ENCODE measurements at regions not wholly inside any gene's neighbourhood (a gene's known extent, or its start where the extent isn't known, plus 50 kb on each side); places are given as distances from the start of the nearest gene placed in this dataset.

DNA sequence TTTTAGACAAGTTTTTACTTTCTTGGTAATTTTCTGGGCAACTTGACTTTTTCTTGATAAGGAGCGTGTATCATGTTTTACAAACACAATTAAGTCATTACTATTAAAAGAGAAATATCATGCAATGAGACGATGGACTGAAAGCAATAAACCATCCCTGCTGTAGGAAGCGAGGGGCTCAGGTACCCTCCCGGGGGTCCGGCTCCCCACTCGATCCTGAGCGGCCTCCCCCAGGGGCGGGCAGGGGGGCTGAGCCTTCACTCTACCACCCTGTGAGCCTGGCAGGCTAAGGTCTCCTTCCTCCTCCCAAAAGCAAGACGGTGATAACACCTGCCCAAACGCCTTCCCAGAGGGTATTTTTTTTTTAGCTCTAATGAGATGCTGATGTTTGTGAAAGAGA, 51.8 kb upstream of the ADGRA1 start:
- no peak for DNase-seq (ENCODE audit: low read depth)

DNA sequence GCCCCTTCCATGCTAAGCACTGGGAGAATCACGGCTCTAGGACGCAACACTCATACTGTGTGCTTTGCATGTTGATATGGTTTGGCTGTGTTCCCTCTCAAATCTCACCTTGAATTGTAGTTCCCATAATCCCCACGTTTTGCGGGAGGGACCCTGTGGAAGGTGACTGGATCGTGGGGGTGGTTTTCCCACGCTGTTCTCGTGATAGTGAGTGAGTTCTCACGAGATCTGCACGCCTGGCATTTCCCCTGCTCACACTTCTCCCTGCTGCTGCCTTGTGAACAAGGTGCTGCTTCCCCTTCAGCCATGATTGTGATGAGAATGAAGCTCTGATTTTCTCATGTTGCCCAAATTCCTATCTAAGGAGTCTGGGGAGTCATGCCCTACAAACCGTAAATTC, 53.0 kb upstream of the ADGRA1 start:
- DNase-seq (ENCODE audit: low read depth): no peak

DNA sequence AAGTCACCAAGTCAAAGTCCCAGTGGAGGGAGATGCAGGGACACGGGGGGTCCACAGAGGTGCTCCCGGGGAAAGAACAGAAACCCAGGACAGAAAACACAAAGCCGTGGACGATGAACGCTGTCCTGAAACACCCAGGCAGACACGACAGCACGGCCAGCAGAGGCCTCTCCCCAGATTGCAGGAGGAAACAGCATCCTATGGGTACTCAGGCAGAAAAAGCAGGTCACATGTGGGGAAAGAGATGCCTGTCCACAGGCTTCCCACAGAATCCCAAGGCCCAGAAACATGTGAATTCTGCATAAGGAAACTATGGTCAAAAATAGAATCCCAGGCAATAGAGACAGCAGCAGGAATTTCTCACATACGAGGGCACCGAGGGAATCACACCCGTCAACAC, 53.6 kb upstream of the ADGRA1 start:
- no peak for DNase-seq (ENCODE audit: low read depth)

DNA sequence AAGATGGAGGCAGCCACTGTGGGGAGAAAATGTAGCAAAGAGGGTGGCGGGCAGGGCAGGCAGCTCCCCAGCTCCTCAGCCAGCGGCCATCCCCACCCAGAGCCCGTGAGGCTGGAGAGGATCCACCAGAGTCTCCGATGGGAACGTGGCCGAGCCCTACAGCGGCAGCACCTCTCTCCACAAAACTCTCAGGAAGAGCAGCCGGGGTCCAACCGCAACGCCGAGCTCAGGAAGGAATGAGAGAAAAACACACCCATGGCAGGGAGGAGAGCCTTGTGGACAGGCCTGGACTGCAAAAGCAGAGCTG, 54.0 kb upstream of the ADGRA1 start:
- no peak for DNase-seq (ENCODE audit: low read depth)

DNA sequence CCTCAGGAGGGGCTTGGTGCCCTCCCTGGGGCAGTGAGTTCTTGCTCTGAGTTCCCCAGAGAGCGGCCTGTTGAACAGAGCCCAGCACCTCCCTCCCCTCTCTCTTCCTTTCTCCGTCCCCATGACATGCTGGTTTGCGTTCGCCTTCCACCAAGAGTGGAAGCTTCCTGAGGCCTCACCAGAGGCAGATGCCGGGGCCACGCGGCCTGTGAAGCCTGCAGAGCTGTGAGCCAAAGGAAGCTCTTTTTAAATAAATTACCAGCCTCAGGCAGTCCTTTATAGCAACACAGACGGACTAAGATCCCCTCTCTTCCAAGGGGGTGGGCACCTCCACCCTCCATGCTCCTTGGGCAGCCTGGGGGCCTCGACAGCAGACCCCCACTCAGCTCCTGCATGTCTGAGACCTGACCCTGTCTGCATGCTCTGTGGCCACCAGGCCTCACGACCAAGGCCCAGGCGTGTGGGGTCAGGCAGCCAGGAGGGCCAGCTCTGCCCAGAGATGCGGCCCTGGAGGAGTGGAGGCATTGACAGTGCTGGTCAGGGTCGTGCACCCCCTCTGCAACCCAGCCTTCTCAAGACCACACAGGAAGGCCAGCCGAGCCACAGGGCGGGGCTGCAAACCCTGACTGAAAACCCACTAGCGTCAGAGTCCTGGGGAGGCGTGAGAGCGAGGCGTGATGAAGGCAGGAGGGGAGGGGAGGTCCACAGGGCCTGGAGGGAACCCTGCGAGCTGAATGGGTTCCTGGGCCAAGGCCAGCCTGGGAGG, 54.6 kb upstream of the ADGRA1 start:
- DNase-seq (ENCODE audit: low read depth): no peak

DNA sequence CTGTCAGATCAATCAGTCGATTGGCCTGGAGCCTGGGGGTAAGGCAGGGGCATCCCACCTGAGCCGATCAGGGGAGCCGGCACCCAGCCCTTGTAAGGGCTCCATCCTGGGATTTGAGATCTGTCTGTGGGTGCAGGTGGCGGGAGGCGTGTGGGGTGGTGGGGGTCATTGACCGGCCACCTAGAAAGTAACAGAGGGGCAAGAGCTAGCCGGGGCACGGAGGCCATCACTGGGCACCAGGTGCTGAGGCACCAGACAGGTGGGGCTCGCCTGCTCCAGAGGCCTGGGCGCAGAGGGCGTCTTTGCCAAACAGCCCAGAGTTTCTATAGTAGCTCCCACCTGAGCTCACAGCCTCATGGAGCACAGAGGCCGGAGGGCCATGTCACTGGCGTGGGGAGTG, 55.5 kb upstream of the ADGRA1 start:
- no peak for DNase-seq (ENCODE audit: low read depth)

DNA sequence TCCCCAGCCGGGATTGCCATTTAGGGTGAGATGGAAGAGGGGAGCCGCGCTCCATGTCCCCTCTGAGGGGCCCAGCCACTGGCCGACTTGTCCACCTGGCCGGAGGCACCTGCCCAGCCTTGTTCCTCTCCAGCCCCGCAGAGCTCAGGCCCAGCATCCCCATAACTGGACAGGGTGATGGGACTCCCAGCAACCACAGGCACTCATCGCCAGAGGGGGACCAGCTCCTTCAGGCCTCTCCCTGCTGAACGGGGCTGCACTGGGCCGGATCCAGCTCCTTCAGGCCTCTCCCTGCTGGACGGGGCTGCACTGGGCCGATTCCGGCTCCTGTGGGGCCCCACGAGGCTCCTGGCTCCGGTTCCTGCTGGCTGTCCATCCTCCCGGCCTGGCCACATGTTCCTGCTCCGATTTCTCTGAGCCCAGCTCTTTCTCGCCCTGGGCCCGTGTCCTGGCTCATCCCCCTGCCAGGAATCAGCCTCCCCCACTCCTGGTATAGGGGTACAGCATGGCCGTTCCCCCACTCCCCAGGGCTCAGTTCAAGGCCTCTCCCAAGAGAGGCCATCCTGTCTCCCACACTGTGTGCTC, 56.1 kb upstream of the ADGRA1 start:
- DNase-seq (ENCODE audit: low read depth): no peak

DNA sequence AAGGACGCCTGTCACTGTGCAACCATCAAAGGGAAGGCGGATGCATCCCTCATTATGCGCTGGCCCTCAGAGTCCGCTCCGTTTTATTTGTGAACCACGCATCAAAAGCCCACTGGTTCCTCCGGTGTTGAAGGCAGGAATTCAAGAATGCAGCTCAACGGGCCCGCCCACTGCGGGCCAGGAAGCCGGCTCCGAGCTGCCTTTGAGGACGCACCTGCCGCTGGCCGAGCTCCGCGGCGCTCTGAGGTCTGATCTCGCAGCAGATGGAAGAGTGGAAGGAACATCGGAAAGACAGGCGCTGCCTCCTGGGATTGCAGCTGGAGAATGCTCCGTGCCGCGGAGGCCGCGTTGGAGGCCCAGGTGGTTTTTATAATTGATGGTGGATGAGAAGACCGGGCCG, 56.9 kb upstream of the ADGRA1 start:
- no peak for DNase-seq (ENCODE audit: low read depth)

DNA sequence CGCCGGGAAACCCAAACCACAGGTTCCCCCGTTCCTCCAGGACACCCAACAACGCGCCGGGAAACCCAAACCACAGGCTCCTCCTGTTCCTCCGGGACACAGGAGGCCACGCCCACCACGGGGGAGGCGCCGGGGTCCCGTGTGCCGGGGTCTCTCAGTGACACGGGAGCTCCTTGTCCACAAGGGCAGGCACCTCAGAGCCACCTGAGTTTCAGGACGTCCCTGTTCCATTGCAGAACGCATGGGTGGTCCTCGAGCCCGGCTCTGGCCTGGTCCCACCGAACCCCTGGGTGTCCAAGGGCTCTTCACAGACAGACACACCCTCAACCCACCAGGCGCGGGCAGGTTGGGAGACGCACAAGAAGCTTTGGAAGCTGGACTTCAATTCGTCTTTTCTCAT, 57.6 kb upstream of the ADGRA1 start:
- no peak for DNase-seq (ENCODE audit: low read depth)

DNA sequence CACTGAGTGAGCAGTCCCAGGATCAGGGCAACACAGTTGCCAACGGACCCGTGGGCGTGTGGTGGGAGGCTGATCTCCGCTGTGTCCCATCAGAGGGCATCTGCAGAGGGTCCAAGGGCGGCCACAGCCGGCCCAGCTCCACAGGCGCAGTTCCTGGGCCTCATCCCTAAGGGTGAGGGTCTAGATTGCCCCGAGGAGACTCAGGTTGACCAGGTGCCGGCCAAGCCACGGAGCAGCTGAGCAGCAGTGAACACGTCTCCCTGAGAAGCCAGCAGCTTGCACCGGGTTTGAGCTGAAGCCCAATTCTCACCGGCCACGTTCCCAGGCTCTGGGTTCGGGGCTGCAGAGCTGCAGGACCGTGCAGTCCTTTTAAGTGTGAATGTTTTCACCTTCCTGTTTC, 58.8 kb upstream of the ADGRA1 start:
- no peak for DNase-seq (ENCODE audit: low read depth)

DNA sequence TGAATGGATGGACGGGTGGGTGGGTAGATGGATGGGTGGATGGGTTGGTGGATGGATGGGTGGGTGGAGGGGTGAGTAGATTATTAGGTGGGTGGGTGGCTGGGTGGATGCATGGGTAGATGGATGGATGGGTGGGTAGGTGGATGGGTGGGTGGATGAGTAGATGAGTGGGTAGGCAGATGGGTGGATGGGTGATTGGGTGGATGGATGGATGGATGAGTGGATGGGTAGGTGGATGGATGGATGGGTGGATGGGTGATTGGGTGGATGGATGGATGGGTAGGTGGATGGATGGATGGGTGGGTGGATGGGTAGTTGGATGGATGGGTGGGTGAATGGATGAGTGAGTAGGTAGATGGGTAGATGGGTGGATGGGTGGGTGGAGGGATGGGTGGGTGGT, 59.6 kb upstream of the ADGRA1 start:
- no peak for DNase-seq (ENCODE audit: low read depth)

DNA sequence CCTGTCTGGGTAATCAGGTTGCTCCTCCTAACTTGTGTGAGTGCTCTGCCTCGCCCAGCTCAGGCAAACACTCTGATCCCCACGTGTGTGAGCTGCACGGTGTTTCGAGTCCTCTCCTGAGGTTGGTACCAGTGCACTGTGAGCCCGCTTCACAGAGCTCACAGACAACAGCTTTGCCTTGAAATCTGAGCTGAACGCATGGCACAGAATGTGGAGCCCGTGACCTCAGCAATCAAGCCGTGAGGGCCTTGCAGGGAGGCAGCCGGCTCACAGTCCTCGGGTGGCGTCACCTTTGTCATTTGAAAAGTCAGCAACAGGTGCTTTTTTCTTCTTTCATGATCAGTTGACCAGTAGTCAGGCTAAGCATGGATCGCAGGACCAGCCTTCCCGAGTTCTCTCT, 60.2 kb upstream of the ADGRA1 start:
- DNase-seq (ENCODE audit: low read depth): no peak

DNA sequence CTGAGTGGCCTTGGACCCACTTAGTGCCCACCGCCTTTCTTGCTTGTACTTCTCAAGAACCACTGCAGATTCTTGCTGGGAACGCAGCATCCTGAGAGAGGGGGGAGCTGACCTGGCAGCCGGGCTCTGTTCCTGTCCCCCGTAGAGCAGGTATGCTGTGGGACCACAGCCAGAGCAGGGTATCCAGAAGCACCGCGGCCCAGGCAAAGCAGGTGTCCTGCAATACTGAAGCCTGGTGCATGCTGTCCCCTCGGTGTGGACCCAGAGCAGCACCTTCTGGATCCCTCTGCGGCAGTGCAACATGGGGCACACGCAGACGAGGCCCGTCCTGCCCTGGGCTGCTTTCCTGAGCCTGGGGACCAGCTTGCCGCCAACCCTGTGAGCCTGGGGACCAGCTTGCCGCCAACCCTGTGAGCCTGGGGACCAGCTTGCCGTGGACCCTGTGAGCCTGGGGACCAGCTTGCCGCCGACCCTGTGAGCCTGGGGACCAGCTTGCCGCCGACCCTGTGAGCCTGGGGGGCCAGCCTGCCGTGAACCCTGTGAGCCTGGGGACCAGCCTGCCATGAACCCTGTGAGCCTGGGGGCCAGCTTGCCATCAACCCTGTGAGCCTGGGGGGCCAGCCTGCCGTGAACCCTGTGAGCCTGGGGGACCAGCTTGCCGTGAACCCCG, 60.9 kb upstream of the ADGRA1 start:
- DNase-seq (ENCODE audit: low read depth): no peak

DNA sequence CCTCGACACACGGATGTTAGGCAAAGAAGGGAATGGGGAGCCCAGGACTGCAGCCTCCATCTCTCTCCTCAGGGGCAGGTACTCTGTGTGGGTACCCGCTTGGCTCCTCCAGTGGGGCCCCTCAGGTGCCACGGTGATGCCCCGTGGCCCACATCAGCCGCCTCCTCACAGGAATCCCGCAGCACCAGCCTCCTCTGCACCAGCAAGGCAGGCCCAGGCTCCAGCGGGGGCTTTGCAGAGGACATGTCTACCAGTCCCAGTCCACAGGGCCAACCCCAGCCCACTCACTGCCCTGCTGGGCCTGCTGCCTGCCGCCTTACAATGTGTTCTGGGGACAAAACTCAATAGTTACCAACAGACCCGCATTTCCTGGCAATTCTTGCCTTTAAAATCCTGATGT, 61.6 kb upstream of the ADGRA1 start:
- no peak for DNase-seq (ENCODE audit: low read depth)

DNA sequence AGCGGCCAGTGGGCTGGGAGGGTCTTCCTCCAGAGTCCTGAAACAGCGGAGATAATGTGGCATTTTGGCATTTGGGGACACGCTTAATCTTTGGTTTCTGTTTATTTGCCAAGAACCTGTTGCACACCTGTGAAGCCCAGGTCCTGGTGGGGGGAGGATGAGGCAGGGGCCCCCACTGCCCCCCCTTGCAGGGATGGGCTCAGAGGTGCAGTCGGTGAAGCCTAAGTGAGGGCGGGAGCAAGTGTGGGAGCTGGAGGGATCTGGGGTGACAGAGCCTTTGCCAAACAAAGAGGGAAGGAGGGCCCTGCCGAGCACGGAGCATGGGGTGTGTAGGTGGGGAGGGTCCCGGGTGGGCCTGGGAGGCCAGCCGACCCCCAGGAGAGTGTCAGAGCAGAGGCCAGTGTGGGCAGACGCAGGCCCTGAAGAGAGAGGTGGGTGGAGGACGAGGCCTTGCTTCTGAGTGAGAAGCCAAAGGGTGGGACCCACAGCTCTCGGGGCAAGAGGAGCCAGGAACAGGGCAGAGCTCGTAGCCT, 62.1 kb upstream of the ADGRA1 start:
- DNase-seq (ENCODE audit: low read depth): no peak

DNA sequence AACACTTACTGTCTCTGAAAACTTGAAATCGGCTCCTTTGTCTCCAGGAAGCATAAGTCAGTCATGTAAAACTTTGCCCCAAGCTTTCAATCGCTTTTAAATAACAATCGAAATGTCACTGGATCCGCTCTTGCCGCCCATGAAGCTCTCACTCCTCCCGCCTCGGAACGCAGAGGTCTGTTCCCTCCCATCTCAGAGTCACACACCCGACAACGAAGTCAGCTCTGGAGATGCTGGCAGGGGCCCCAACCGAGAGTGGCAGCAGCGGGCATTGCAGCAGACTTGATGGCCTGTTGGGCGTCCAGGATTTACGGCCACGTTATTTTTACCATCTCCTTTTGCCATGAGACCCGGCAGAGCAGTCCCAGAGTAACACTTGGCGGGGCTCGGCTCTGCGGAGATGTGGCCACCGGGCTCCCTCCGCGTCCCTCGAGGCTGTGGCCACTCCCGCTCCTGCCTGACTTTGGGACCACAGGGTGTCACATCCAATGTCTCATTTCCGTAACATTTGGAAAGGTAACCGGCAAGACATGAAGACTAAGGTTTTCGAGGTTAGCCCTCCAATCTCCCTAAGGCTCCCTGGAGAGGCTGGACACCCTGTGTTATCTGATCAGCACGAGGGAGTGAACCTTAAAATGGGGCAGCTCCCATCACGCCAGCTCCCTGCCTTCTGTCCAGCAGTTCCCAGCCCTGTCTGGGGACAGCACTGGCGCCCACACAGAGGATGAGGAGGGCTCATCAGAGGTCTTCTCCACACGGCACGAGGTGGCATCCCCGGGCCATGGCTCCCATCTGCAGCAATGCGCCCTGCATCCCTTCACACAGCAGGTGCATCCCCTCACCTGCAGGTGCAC, 62.8 kb upstream of the ADGRA1 start:
- no peak for DNase-seq (ENCODE audit: low read depth)

DNA sequence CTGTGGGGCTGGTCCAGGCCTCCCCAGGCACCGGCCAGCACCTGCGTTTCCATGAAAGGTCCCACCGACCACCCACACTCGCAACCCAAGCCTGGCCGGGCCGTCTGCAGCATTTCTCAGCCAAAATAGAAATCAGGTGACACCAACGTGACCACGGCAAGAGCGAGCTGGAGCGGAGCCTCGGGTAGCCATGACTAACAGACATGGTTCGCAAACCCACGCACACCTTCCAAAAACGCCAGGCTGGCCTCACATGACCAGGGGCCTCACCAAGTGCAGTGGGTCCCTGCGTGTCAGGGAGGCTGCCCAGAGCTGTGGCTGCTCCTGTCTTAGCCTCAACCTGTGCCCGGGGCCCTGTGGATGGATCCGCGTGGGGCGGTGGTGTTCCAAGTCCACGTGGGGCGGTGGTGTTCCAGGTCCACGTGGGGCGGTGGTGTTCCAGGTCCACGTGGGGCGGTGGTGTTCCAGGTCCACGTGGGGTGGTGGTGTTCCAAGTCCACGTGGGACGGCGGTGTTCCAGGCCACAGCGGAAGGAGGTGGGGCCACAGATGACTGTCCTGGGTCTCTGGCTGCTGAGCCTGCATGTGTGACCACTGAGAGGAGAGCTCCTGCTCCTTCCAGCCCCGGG, 64.4 kb upstream of the ADGRA1 start:
- no peak for DNase-seq (ENCODE audit: low read depth)

DNA sequence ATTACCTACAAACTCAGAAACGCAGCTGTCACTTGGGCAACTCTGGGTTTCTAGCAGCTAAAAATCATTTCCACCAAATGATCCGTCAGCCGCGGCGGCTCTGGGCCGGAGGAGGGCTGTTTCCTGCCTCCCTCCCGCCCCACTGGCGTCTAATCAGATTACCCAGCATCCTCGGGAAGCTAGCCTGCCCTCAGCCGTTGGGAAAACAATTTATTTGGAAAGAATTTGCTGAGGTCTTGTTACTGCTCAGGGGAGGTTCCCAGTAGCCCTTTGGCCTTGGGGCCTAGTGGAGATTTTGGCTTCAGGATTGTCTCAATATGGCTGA, 65.0 kb upstream of the ADGRA1 start:
- DNase-seq (ENCODE audit: low read depth): no peak

DNA sequence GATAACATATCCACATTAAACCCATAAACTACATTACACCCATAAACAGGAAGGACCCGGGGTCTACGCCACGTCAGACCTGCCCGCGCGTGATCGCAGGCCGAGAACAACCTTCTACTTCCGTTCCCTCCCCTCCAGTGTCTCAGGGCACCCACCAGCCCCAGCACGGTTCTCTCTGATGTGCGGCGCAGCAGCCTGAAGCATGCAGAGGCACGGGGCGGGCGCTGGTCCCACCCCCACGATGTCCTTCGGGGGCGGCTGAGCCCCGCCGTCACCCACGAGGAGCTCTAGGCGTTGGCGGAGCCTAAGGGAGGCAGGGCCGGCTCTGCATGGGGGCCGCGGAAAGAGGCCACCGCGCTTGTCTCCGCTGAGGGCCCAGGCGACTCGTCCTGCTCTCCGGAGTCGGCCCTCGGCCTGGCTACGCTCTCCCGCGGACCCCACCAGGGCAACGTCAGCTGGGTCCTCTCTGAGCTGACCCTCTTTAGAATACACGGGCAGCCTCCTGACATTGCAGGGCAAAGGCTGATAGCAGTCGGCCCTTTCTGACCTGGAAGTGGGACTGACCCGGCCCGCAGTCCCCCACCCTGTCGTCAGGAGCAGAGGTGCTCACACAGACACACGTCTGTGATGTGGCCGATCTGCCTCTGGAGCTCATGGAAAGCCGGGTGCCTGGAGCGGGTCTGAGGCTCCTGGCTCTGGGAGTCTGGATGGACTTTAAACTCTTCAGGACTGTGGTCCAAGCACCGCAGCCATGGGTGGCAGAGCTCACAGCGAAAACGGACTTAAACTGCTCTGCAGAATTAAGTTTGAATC, 65.6 kb upstream of the ADGRA1 start:
- DNase-seq (ENCODE audit: low read depth): no peak

DNA sequence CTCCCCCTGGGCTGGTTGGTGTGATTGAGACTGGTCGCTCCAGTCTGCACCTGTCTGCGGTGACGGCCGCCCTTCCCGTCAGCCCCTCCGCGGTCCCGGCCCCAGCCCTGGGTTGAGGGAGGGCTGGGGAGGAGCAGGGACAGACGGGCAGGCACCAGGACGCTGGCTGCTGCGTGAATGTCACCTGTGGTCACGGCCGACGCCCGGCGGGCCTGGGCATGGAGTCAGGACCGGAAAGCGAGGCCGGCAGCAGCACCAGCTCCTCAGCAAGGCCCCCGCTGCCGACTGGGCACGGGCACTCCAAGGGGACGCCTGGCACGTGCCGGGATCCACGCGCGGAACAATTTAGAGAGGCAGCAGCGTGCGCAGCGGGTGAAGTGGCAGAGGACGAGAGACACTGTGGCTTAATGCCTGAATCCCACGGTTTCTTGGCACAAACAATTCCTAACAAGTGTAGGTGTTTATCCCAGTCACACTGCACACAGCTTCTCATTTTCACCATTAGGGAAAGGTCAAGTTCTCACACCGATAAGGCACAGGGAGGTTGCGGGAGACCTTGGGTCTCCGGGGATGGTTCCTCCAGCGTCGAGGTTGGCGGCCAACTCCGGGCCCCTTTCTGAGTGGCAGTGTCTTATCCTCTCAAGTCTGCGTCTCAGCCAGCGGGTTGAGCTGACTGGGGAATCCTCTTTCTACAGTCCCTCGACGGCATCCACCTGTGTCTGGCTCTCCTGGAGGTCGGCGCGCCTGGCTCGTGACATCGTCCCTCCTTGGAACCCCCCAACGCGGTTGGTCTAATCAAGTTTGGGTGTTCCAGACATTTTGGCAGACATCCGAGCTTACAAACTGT, 66.4 kb upstream of the ADGRA1 start:
- DNase-seq (ENCODE audit: low read depth): no peak

All from Daoy (cell line).